ENCODE measurements at regions not wholly inside any gene's neighbourhood (a gene's known extent, or its start where the extent isn't known, plus 50 kb on each side); places are given as distances from the start of the nearest gene placed in this dataset.

GRCh38 chr7:17014686-17015085, 132.9 kb upstream of the AGR3 start:
- TF ChIP-seq REST (IDR thresholded peaks at IDR 0.05; ENCODE audit: low read depth) (no peak), RAD21 (IDR thresholded peaks at IDR 0.05; ENCODE audit: low read depth) (no peak), EP300 (IDR thresholded peaks at IDR 0.05; ENCODE audit: borderline replicate concordance) (no peak), TAF1 (IDR thresholded peaks at IDR 0.05; ENCODE audit: low read depth) (no peak), CEBPB (IDR thresholded peaks at IDR 0.05) (no peak), MAX (IDR thresholded peaks at IDR 0.05) (no peak), TEAD4 (IDR thresholded peaks at IDR 0.05) (no peak), CREB1 (IDR thresholded peaks at IDR 0.05; ENCODE audit: low read depth) (no peak), ZBTB7A (IDR thresholded peaks at IDR 0.05; ENCODE audit: low read depth) (no peak), USF1 (IDR thresholded peaks at IDR 0.05) (no peak)

Measured in Ishikawa (cell line).